GM23248 (cell line): ENCODE measurements at regions not wholly inside any gene's neighbourhood (a gene's known extent, or its start where the extent isn't known, plus 50 kb on each side); places are given as distances from the start of the nearest gene placed in this dataset.

Source experiments
- EZH2 ChIP-seq: fragments of 200-600 bp; sonication (generic); IDR thresholded peaks from 2 replicates; pipeline ENCODE4 v1.6.1; 2018; ENCODE audit warnings: antibody characterized with exemption, mild to moderate bottlenecking; ENCODE audit not compliant: insufficient read depth, poor library complexity, severe bottlenecking
- EZH2phosphoT487 ChIP-seq: fragments of 200-600 bp; sonication (generic); IDR thresholded peaks from 2 replicates; pipeline ENCODE4 v1.6.1; 2018; ENCODE audit warnings: antibody characterized with exemption, moderate library complexity, mild to moderate bottlenecking, low read depth; ENCODE audit not compliant: insufficient read depth

GRCh38 chr4:14568351-14568750 is 433.9 kb upstream of the CPEB2 start:
- TF ChIP-seq EZH2, result no peak
- TF ChIP-seq EZH2phosphoT487, result no peak
